Type B pancreatic cell (in vitro differentiated cells): ENCODE measurements at regions not wholly inside any gene's neighbourhood (a gene's known extent, or its start where the extent isn't known, plus 50 kb on each side); places are given as distances from the start of the nearest gene placed in this dataset.

Experiments
- DNase-seq: peaks from one replicate; pipeline ENCODE4 v3.0.0; 2021; ENCODE audit warnings: mixed read lengths; ENCODE audit not compliant: unreplicated experiment; ENCODE audit errors: extremely low spot score
- H3K27ac Mint-ChIP-seq: 2 replicates; pipeline ENCODE4 v1.8.0; 2021; ENCODE audit warnings: mild to moderate bottlenecking, mixed read lengths
- H3K27me3 Mint-ChIP-seq: 2 replicates; pipeline ENCODE4 v1.8.0; 2021; ENCODE audit warnings: mixed read lengths
- H3K36me3 Mint-ChIP-seq: 2 replicates; pipeline ENCODE4 v1.8.0; 2021; ENCODE audit warnings: mixed read lengths
- H3K4me1 Mint-ChIP-seq: one replicate; pipeline ENCODE4 v1.8.0; 2021; ENCODE audit warnings: mixed read lengths; ENCODE audit not compliant: unreplicated experiment
- H3K4me3 Mint-ChIP-seq: 2 replicates; pipeline ENCODE4 v1.8.0; 2021; ENCODE audit warnings: mild to moderate bottlenecking, mixed read lengths
- H3K9me3 Mint-ChIP-seq: 2 replicates; pipeline ENCODE4 v1.8.0; 2021; ENCODE audit warnings: mixed read lengths
- TF ChIP-seq, protein P1 (sequence below): fragments of 200-600 bp; sonication (generic); conservative IDR thresholded peaks from 2 replicates; pipeline ENCODE4 v1.5.0; 2021; ENCODE audit warnings: antibody characterized with exemption, mild to moderate bottlenecking

DNA sequence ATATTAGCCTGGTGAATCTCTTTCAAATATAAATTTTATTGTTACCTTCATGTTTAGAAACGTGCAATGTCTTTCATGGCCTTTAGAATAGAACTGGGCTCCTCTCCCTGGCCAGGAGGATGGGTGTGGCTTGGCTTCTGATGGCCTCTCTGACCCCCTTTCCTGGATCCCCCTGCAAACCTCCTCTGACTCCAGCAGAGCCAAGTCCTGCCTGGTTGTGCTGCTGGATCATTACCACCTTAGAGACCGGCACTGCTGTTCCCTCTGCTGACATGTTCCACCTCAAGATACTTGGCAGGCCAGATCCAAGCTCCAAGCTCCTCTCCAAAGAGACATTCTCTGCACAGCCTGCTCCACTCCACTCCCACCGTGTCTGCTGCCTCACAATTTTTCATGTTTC, 823.8 kb upstream of the HS6ST1 start:
- H3K9me3 Mint-ChIP-seq: no peaks in the 10 kb centered on the region
- no peaks in the 10 kb centered on the region for H3K36me3 Mint-ChIP-seq
- no peaks in the 10 kb centered on the region for H3K27me3 Mint-ChIP-seq
- TF ChIP-seq, protein P1, sequence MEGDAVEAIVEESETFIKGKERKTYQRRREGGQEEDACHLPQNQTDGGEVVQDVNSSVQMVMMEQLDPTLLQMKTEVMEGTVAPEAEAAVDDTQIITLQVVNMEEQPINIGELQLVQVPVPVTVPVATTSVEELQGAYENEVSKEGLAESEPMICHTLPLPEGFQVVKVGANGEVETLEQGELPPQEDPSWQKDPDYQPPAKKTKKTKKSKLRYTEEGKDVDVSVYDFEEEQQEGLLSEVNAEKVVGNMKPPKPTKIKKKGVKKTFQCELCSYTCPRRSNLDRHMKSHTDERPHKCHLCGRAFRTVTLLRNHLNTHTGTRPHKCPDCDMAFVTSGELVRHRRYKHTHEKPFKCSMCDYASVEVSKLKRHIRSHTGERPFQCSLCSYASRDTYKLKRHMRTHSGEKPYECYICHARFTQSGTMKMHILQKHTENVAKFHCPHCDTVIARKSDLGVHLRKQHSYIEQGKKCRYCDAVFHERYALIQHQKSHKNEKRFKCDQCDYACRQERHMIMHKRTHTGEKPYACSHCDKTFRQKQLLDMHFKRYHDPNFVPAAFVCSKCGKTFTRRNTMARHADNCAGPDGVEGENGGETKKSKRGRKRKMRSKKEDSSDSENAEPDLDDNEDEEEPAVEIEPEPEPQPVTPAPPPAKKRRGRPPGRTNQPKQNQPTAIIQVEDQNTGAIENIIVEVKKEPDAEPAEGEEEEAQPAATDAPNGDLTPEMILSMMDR: no peak
- no peak for DNase-seq
- H3K4me3 Mint-ChIP-seq: no peak overlapping the region
- no peak overlapping the region for H3K27ac Mint-ChIP-seq
- no peaks in the 10 kb centered on the region for H3K4me1 Mint-ChIP-seq

DNA sequence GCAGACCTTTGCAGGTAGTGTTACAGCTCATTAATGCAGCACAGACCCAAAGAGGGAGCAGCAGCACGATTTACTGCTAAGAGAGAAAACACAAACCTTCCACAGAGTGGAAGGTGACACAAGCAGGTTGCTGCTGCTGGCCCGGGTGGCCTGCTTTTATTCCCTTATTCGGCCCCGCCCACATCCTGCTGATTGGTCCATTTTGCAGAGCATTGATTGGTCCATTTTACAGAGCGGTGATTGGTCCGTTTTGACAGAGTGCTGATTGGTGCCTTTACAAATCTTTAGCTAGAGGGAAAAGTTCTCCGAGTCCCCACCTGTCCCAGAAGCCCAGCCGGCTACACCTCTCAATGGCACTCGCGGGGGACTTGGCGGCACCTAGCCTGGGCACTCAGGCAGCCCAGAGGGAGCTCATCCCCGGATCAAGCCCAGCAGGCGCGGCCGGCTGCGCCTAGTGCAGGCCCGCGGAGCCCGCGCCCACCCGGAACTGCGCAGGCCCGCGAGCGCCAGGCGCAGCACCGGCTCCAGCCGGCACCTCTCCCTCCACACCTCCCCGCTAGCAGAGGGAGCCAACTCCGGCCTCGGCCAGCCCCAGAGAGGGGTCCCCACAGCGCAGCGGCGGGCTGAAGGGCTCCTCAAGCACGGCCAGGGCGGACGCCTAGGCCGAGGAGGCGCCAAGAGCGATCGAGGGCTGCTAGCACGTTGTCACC, 825.6 kb upstream of the HS6ST1 start:
- no peak overlapping the region for H3K4me3 Mint-ChIP-seq
- TF ChIP-seq, protein P1: no peak
- H3K36me3 Mint-ChIP-seq: no peaks in the 10 kb centered on the region
- no peaks in the 10 kb centered on the region for H3K4me1 Mint-ChIP-seq
- H3K9me3 Mint-ChIP-seq: no peaks in the 10 kb centered on the region
- H3K27me3 Mint-ChIP-seq: no peaks in the 10 kb centered on the region
- DNase-seq: no peak
- H3K27ac Mint-ChIP-seq: no peak overlapping the region

DNA sequence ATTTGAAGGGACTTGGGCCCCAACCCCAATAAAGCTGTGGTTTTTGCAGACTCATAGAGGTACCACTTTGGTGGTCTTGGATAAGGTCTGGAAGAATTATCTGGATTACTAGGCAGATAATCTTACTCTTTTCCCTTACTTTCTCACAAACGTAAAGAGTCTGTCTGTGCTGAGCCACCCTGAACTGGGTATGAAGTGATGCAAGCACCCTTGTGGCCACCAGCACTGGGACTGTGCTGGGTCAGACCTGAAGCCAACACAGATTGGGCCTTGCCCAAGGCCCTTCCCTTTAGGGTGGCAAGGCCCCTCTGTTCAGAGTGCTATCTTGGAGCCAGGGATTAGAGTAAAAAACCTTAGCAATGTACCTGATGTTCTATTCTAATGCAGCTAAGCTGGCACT, 827.0 kb upstream of the RAB6C start:
- no peaks in the 10 kb centered on the region for H3K36me3 Mint-ChIP-seq
- no peak overlapping the region for H3K27ac Mint-ChIP-seq
- no peaks in the 10 kb centered on the region for H3K9me3 Mint-ChIP-seq
- TF ChIP-seq, protein P1: no peak
- no peak for DNase-seq
- H3K4me3 Mint-ChIP-seq: no peak overlapping the region
- no peaks in the 10 kb centered on the region for H3K27me3 Mint-ChIP-seq
- no peaks in the 10 kb centered on the region for H3K4me1 Mint-ChIP-seq

DNA sequence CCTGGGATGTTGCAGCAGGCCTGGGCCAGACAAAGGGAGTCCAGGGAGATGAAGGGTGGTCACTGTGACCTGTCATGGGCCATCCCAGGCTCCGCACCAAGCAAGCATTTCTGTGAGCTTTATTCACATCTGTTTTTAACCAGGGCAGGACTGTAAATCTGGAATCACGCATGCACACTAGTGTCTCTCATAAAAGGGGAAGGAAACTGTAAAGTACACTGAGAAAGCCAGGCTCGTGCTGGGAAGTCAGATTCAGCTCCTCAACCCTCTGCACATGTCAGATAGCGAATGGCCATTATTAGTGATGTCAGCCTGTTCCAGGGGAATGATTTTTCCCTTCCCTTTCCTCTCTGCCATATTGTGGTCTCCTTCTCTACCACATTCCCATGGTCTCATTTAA, 818.6 kb upstream of the RAB6C start:
- DNase-seq: no peak
- TF ChIP-seq, protein P1: no peak
- Mint-ChIP-seq H3K4me3 (no peak overlapping the region), H3K4me1 (no peaks in the 10 kb centered on the region), H3K36me3 (no peaks in the 10 kb centered on the region), H3K27ac (no peak overlapping the region), H3K27me3 (no peaks in the 10 kb centered on the region), H3K9me3 (no peaks in the 10 kb centered on the region)

DNA sequence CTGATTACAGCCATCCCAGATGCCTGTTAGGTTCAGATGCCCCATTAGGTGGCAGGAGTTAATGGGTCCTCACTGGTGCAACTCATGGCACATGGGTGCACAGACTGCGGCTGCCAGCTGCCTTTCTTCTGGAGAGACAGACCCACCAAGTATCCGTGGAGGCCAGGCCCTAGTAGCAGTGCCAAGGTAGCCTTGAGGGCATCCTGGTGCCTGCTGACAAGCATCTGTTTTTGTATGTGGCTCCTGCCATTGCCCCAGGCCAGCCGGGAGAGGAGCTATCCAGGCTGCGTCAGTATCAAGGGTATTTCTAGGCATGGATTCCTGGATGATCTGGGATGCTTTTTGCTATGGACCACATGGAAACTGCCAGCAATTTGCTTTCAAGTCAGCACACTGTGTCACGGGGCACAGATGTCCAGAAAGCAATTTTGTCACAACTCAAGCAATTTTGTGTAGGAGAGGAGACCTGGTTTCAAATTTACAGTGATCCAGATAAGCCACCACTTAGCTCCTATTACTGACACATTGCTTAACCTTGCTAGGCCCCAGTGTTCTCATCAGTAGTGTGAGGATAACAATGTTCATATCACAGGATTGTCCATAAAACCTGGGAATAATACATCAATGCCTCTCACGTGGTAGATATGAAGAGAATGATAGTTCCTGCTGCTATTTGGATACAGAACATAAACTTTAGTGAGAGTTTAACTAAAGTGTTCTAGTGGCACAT, 815.1 kb upstream of the RAB6C start:
- H3K36me3 Mint-ChIP-seq: no peaks in the 10 kb centered on the region
- TF ChIP-seq, protein P1: no peak
- no peak overlapping the region for H3K27ac Mint-ChIP-seq
- H3K4me3 Mint-ChIP-seq: no peak overlapping the region
- H3K9me3 Mint-ChIP-seq: no peaks in the 10 kb centered on the region
- DNase-seq: no peak
- H3K4me1 Mint-ChIP-seq: no peaks in the 10 kb centered on the region
- no peaks in the 10 kb centered on the region for H3K27me3 Mint-ChIP-seq
